SK-N-SH treated with all-trans-retinoic acid at 6 μM for 48 hours (cell line): ENCODE measurements at regions not wholly inside any gene's neighbourhood (a gene's known extent, or its start where the extent isn't known, plus 50 kb on each side); places are given as distances from the start of the nearest gene placed in this dataset.

Experiments
- PPARA ChIP-seq: fragments of 250-450 bp; sonication (Bioruptor Pico); IDR thresholded peaks from 2 replicates; pipeline ENCODE4 v1.5.0; 2020; ENCODE audit warnings: mild to moderate bottlenecking, borderline replicate concordance
- RARB ChIP-seq: fragments of 250-450 bp; sonication (Bioruptor Pico); IDR thresholded peaks from 2 replicates; pipeline ENCODE4 v1.8.0; 2021; ENCODE audit warnings: mild to moderate bottlenecking, moderate library complexity
- ZFP3 ChIP-seq: fragments of 250-450 bp; sonication (Bioruptor Pico); IDR thresholded peaks from 2 replicates; pipeline ENCODE4 v1.5.0; 2020; ENCODE audit warnings: mild to moderate bottlenecking, moderate library complexity

- TF ChIP-seq PPARA (CRISPR knock-in tag) (no peak), RARB (no peak), ZFP3 (CRISPR knock-in tag) (no peak)
These were observed 278.2 kb upstream of the ID4 start for GRCh38 chr6:19558934-19559333.
